Epithelial cell of esophagus (primary cell): ENCODE measurements at regions not wholly inside any gene's neighbourhood (a gene's known extent, or its start where the extent isn't known, plus 50 kb on each side); places are given as distances from the start of the nearest gene placed in this dataset.

Experiments used
- DNase-seq: peaks from one replicate; pipeline ENCODE4 v3.0.0; 2010; ENCODE audit warnings: low read depth
- H3K4me3 ChIP-seq: 2 replicates; pipeline ENCODE4 v1.5.1; 2011; ENCODE audit warnings: mild to moderate bottlenecking, low read length, control low read depth
- CTCF ChIP-seq: IDR thresholded peaks from 2 replicates; pipeline ENCODE4 v1.5.1; 2011; ENCODE audit warnings: low read depth, mild to moderate bottlenecking, low read length, control low read depth, inconsistent platforms; ENCODE audit not compliant: insufficient read depth; ENCODE audit errors: missing control alignments

GRCh38 chr2:58535182-58535581 lies 294.1 kb upstream of the FANCL start:
- no peak for TF ChIP-seq CTCF
- DNase-seq, result no peak
- H3K4me3 ChIP-seq, result no peak overlapping the region

- DNase-seq, result no peak
- no peak overlapping the region for H3K4me3 ChIP-seq
- no peak for TF ChIP-seq CTCF
These were observed 292.3 kb upstream of the FANCL start for GRCh38 chr2:58533376-58533775.

GRCh38 chr2:58532641-58533040 lies 291.5 kb upstream of the FANCL start:
- H3K4me3 ChIP-seq, result no peak overlapping the region
- no peak for TF ChIP-seq CTCF
- DNase-seq, result peak; percentile 26

- no peak overlapping the region for H3K4me3 ChIP-seq
- TF ChIP-seq CTCF, result no peak
- DNase-seq, result no peak
These were observed 286.5 kb upstream of the FANCL start for GRCh38 chr2:58527647-58528046.

GRCh38 chr2:58521803-58522554 lies 280.9 kb upstream of the FANCL start:
- TF ChIP-seq CTCF, result no peak
- no peak overlapping the region for H3K4me3 ChIP-seq

GRCh38 chr2:58520903-58521302 lies 279.8 kb upstream of the FANCL start:
- H3K4me3 ChIP-seq, result no peak overlapping the region
- TF ChIP-seq CTCF, result no peak
- DNase-seq, result no peak

More at GRCh38 chr2:58521803-58522554, 280.9 kb upstream of the FANCL start:
- peak; percentile 12 for DNase-seq

GRCh38 chr2:58517881-58518280 lies 276.8 kb upstream of the FANCL start:
- no peak for DNase-seq
- TF ChIP-seq CTCF, result no peak
- no peak overlapping the region for H3K4me3 ChIP-seq
